ENCODE measurements at regions not wholly inside any gene's neighbourhood (a gene's known extent, or its start where the extent isn't known, plus 50 kb on each side); places are given as distances from the start of the nearest gene placed in this dataset.

DNA sequence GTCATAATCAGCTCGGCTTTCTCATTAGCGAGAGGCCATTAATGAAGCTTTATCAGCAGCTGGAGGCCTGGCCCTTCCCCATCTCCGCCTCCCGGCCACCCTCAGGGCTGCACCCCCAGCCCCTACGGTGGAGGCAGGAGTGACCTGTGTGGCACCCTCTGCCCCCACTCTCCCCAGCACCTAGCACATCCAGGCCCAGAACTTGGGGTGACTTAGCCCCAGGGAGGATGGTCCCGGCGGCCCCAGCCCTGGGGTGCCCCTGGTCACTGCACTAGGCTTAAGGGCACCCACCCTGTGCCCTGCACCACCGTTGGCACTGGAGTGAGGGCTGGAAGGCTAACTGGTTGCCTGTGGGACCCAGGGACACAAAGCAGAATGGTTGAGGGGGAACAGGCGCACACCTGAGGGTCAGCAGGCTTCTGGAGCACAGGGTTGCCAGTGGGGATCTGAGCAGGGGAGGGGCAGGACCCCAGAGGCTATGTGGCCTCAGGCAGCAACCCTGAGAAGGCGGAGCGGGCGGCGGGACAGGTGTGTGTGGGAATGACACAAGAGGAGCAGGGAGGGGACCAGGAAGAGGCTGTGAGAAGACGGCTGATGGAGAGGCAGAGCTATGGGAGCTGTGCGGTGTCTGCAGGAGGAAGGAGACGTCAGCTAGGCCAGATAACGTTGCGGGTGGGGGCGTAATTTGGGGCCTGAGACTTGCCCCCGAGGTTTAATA, 120.2 kb downstream of the FAM53A start:
- FAIRE-seq (no peak), DNase-seq (ENCODE audit: low read depth, low spot score) (no peak)
- CTCF ChIA-PET, result interaction anchor here (1.9 kb wide), 1 partner anchor 11 kb away, joined by 4 read pairs; no protein-coding TSS in a partner anchor
- Histone ChIP-seq H3K27me3 (ENCODE audit: control insufficient read depth in 2 of 2, insufficient read depth in 2 of 2, low read length in 2 of 2) (no peaks in the 10 kb centered on the region), H3K36me3 (ENCODE audit: control insufficient read depth in 2 of 2, extremely low read depth in 1 of 2, insufficient read depth in 2 of 2, low read length in 2 of 2) (no peaks in the 10 kb centered on the region), H3K4me3 (replicated peaks in 1 of 3; ENCODE audit: insufficient read depth in 1 of 3, low read depth in 1 of 3, low read length in 3 of 3) (no peak overlapping the region), H3K79me2 (ENCODE audit: control insufficient read depth, insufficient read depth, low read length) (no peaks in the 10 kb centered on the region), H3K9ac (replicated peaks; ENCODE audit: extremely low read depth, insufficient read depth, low read length) (no peak overlapping the region), H4K20me1 (replicated peaks; ENCODE audit: control insufficient read depth, extremely low read depth, insufficient read depth, low read length) (no peaks in the 10 kb centered on the region), H3K4me1 (ENCODE audit: control insufficient read depth, extremely low read depth, insufficient read depth, low read length) (no peaks in the 10 kb centered on the region), H3K27ac (ENCODE audit: insufficient read depth, low read depth, low read length) (no peak overlapping the region), H2AFZ (ENCODE audit: low read depth, low read length) (no peak overlapping the region), H3K4me2 (ENCODE audit: insufficient read depth, low read length) (no peak overlapping the region), H3K9me1 (replicated peaks; ENCODE audit: control insufficient read depth, extremely low read depth, insufficient read depth, low read length) (no peaks in the 10 kb centered on the region), H3K9me3 (replicated peaks; ENCODE audit: control insufficient read depth, insufficient read depth, low read length) (no peaks in the 10 kb centered on the region)
- no peak for TF ChIP-seq JUN (IDR thresholded peaks at IDR 0.05; ENCODE audit: borderline replicate concordance, insufficient read depth, insufficient read length, low read depth)
- TF ChIP-seq GATA2 (IDR thresholded peaks at IDR 0.05; ENCODE audit: insufficient read depth, insufficient read length, low read depth, low read length), result no peak
- TF ChIP-seq MYC (IDR thresholded peaks at IDR 0.05; ENCODE audit: low read depth, low read length), result no peak
- TF ChIP-seq POLR2AphosphoS5 (IDR thresholded peaks at IDR 0.05; ENCODE audit: insufficient read depth, low read depth, low read length), result no peak
- TF ChIP-seq POLR2A (IDR thresholded peaks at IDR 0.05; ENCODE audit: low read depth, low read length), result no peak
- TF ChIP-seq EZH2 (IDR thresholded peaks at IDR 0.05; ENCODE audit: borderline replicate concordance, low read depth, low read length, severe bottlenecking), result no peak
- no peak for TF ChIP-seq MAX (IDR thresholded peaks at IDR 0.05; ENCODE audit: insufficient read depth, insufficient read length)
- TF ChIP-seq FOS (IDR thresholded peaks at IDR 0.05; ENCODE audit: borderline replicate concordance, insufficient read depth, low read length), result no peak
- no peak for TF ChIP-seq CTCF (IDR thresholded peaks at IDR 0.05; ENCODE audit: extremely low read depth in 1 of 2, insufficient read depth in 1 of 2, low read depth in 1 of 2, low read length in 2 of 2)
- BruUV-seq (replicated peaks), result no TSS peak
- intact Hi-C loops (cut with micrococcal nuclease) (no loop called here), dilution Hi-C loops (cut with MboI; ENCODE audit: extremely low pct_ligation_motif_present, low sequenced_read_pairs) (no loop called here)
- POLR2A ChIA-PET, result no interaction called here

All from endothelial cell of umbilical vein (primary cell).